ENCODE measurements at regions not wholly inside any gene's neighbourhood (a gene's known extent, or its start where the extent isn't known, plus 50 kb on each side); places are given as distances from the start of the nearest gene placed in this dataset.

DNA sequence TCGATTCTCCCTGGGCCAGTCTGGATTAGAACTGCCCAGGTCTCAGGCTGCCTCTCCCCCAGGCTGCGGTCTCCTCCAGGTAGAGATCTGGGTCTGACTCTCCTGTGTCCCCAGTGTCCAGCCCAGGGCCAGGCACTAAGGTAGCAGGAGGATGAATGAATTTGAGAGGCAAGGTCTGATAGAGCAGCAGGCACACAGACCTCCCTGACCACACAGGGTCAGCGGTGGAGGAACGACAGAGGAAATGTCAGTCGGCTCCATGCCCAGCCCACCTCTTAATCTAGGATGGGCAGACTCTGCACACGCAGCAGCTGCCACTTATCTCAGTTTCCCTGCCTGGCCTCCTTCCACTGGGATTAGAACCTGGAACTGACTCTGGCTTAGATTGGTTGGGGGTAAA is 272.7 kb upstream of the MVB12B start:
- no peaks in the 10 kb centered on the region for H3K9me3 ChIP-seq
- no peaks in the 10 kb centered on the region for H3K4me1 ChIP-seq
- H3K36me3 ChIP-seq: no peaks in the 10 kb centered on the region
- H3K4me3 ChIP-seq: no peak overlapping the region
- peaks cover 0 to 52% (median 3%) of the 10 kb centered on the region in 9 donors for H3K27me3 ChIP-seq
- no peak for ATAC-seq
- WGBS, 4 donors: 33 to 46% (median 41%) methylated on average over 6 of the region's 6 CpGs
- intact Hi-C loops (cut with DNase I): no loop called here
- H3K27ac ChIP-seq: no peak overlapping the region
- no peak for DNase-seq
- TF ChIP-seq, protein P1, sequence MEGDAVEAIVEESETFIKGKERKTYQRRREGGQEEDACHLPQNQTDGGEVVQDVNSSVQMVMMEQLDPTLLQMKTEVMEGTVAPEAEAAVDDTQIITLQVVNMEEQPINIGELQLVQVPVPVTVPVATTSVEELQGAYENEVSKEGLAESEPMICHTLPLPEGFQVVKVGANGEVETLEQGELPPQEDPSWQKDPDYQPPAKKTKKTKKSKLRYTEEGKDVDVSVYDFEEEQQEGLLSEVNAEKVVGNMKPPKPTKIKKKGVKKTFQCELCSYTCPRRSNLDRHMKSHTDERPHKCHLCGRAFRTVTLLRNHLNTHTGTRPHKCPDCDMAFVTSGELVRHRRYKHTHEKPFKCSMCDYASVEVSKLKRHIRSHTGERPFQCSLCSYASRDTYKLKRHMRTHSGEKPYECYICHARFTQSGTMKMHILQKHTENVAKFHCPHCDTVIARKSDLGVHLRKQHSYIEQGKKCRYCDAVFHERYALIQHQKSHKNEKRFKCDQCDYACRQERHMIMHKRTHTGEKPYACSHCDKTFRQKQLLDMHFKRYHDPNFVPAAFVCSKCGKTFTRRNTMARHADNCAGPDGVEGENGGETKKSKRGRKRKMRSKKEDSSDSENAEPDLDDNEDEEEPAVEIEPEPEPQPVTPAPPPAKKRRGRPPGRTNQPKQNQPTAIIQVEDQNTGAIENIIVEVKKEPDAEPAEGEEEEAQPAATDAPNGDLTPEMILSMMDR (IDR thresholded peaks at IDR 0.05): no peak
- TF ChIP-seq POLR2A (IDR thresholded peaks at IDR 0.05): no peak

DNA sequence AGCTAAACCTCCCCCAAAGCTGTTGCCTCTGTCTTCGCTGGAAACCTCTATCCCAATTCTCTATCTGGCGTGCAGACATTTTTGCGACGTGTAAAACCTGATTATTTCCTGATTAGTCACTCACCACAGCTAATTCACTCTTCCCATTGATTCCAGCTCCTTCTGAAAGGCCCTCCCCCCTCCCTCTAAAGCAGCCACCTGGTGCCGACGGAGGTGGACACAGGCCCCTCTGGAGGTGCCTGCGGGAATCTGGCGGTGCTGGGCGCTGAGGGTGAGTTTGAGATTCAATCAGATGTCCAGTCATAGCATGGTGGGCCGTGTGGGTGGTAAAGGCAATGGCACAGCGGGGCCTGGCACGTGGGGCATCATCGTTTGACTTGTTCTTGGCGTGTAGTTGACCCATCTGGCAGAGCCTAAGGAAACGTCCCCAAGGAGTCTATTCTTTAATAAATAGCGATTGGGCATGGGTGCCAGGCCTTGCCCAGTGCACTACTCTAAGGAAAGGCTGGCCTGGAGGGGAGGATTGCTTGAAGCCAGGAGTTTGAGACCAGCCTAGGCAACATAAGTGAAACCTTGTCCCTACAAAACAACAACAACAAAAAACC is 271.1 kb upstream of the MVB12B start:
- intact Hi-C loops (cut with DNase I): no loop called here
- Histone ChIP-seq H3K4me1 (no peaks in the 10 kb centered on the region), H3K27ac (no peak overlapping the region), H3K4me3 (no peak overlapping the region), H3K9me3 (no peaks in the 10 kb centered on the region), H3K36me3 (no peaks in the 10 kb centered on the region), H3K27me3 (peaks cover 0 to 63% (median 8%) of the 10 kb centered on the region in 9 donors)
- ATAC-seq: no peak
- 67 to 76% (median 72%) methylated on average over 14 to 16 of the region's 16 CpGs for WGBS, 4 donors
- TF ChIP-seq, protein P1 (IDR thresholded peaks at IDR 0.05): no peak
- no peak for TF ChIP-seq POLR2A (IDR thresholded peaks at IDR 0.05)
- no peak for DNase-seq

DNA sequence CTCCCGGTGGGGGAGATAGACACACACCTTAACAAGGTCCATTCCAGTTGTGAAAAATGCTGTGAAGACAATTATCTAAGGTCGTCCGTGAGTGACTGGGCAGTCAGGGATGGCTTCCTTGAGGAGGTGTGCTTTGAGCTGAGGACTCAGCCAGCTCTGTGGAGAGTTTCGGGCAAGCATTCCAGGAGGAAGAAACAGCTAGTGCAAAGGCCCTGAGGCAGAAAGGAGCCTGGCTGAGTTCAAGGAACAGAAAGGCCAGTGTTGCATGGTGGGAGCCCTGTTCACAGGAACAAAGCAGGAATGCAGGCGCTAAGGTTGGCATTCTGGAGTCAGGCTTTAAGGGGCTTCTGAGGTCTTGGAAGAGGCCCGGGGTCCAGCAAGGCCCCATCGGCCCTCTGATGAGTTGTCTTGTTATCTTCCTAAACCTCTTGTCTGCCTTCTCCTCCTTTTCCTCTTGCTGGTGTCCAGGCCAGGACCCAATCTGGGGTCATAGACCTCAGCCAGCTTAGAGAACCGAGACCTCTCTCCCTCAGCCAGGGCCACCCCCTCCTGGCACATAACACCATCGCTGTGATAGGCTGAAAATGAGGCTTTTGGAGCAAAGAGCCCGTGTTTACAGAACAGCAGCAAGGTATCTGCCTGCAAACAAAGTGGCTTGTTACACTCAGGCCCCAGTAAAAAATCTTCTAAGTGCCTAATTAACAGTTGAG is 270.2 kb upstream of the MVB12B start:
- no peak overlapping the region for H3K4me3 ChIP-seq
- 66 to 79% (median 71%) methylated on average over 10 of the region's 10 CpGs for WGBS, 4 donors
- DNase-seq: no peak

More for the DNA sequence above, 270.2 kb upstream of the MVB12B start:
- no peak for ATAC-seq
- Histone ChIP-seq H3K36me3 (no peaks in the 10 kb centered on the region), H3K27ac (no peak overlapping the region), H3K4me1 (no peaks in the 10 kb centered on the region), H3K27me3 (peaks cover 0 to 65% (median 8%) of the 10 kb centered on the region in 9 donors), H3K9me3 (no peaks in the 10 kb centered on the region)
- TF ChIP-seq, protein P1 (IDR thresholded peaks at IDR 0.05): no peak
- TF ChIP-seq POLR2A (IDR thresholded peaks at IDR 0.05): no peak
- intact Hi-C loops (cut with DNase I): no loop called here
